A673 (cell line): ENCODE measurements at regions not wholly inside any gene's neighbourhood (a gene's known extent, or its start where the extent isn't known, plus 50 kb on each side); places are given as distances from the start of the nearest gene placed in this dataset.

ENCODE experiments used
- BruUV-seq: library from RNA; stranded (reverse); fragments of 400-500 nt; replicated peaks from 2 replicates; lab custom pipeline; 2021; lab: Mats Ljungman, UMichigan
- CTCF ChIA-PET: fragments of 300-600 bp; sonication (Branson Sonifier 250); formaldehyde crosslinking; loops from one replicate; lab custom pipeline; 2022; ENCODE audit warnings: antibody characterized with exemption; lab: Charles Lee
- POLR2A ChIA-PET: fragments of 300-600 bp; sonication (Branson Sonifier 250); formaldehyde crosslinking; loops from one replicate; lab custom pipeline; 2022; ENCODE audit warnings: antibody characterized with exemption; ENCODE audit not compliant: low non-redundant PET; lab: Charles Lee
- DNase-seq: peaks from one replicate; pipeline ENCODE4 v3.0.0-alpha.2; 2015; ENCODE audit warnings: low spot score
- H3K27ac ChIP-seq: fragments of 200-600 bp; sonication (generic); 2 replicates; pipeline ENCODE4 v1.5.1; 2016; ENCODE audit warnings: mixed run types, low read depth, mild to moderate bottlenecking, mixed read lengths, antibody characterized with exemption, low read length; ENCODE audit not compliant: poor library complexity, severe bottlenecking
- H3K27me3 ChIP-seq: fragments of 200-600 bp; sonication (generic); replicated peaks from 2 replicates; pipeline ENCODE4 v1.6.1; 2017; ENCODE audit warnings: mixed run types, low read depth, mild to moderate bottlenecking, mixed read lengths, antibody characterized with exemption, low read length; ENCODE audit not compliant: insufficient read depth, poor library complexity
- H3K36me3 ChIP-seq: fragments of 200-600 bp; sonication (generic); 2 replicates; pipeline ENCODE4 v1.6.1; 2016; ENCODE audit warnings: mixed run types, mild to moderate bottlenecking, mixed read lengths, antibody characterized with exemption, low read length; ENCODE audit not compliant: insufficient read depth, poor library complexity, severe bottlenecking
- H3K4me1 ChIP-seq: fragments of 200-600 bp; sonication (generic); 2 replicates; pipeline ENCODE4 v1.6.1; 2017; ENCODE audit warnings: mixed run types, mild to moderate bottlenecking, mixed read lengths, antibody characterized with exemption, low read length; ENCODE audit not compliant: insufficient read depth, poor library complexity, severe bottlenecking
- H3K4me3 ChIP-seq: fragments of 200-600 bp; sonication (generic); 2 replicates; pipeline ENCODE4 v1.5.1; 2016; ENCODE audit warnings: low read depth, mixed run types, mild to moderate bottlenecking, mixed read lengths, low read length; ENCODE audit not compliant: poor library complexity, severe bottlenecking
- H3K9me3 ChIP-seq: fragments of 200-600 bp; sonication (generic); 2 replicates; pipeline ENCODE4 v1.6.1; 2016; ENCODE audit warnings: mixed run types, low read depth, mild to moderate bottlenecking, mixed read lengths, antibody characterized with exemption, low read length; ENCODE audit not compliant: poor library complexity, severe bottlenecking
- EZH2 ChIP-seq: fragments of 200-600 bp; sonication (generic); IDR thresholded peaks from 2 replicates; pipeline ENCODE4 v1.6.1; 2017; ENCODE audit warnings: borderline replicate concordance, low read depth, mild to moderate bottlenecking, mixed read lengths, antibody characterized with exemption, low read length; ENCODE audit not compliant: poor library complexity, severe bottlenecking
- intact Hi-C: fragments of 100-400 bp; cut with micrococcal nuclease; formaldehyde crosslinking; loops from one replicate; pipeline ENCODE4 v1.10.0; 2022; ENCODE audit not compliant: unreplicated experiment
- TF ChIP-seq, protein P1 (sequence below): fragments of 300-800, 200-600 bp; sonication (generic); conservative IDR thresholded peaks from 2 replicates; pipeline ENCODE4 v1.5.1; 2017; ENCODE audit warnings: low read depth, mild to moderate bottlenecking, antibody characterized with exemption, low read length, moderate library complexity, mixed read lengths

DNA sequence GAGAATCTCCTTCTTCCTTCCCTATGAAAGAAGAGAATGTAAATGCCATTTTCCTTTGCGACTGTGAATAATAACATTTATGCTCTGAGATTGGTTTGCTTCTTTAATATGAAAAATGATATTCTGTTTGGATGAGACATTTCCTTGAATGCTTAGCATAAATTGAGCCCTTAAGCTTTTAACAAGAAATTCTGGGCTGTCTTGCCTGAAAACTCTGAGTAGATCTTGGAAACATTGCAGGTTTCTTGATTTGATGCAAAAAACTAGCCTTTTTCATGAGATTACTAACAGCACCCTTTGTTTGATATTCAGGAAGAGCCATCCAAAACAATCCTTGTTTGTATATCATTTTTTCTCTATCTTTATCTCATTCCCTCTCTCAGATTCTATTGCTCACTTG, 272.5 kb downstream of the TMEM38B start:
- Histone ChIP-seq H3K27me3 (no peaks in the 10 kb centered on the region), H3K36me3 (no peaks in the 10 kb centered on the region), H3K27ac (no peak overlapping the region), H3K4me3 (no peak overlapping the region), H3K4me1 (no peaks in the 10 kb centered on the region), H3K9me3 (no peaks in the 10 kb centered on the region)
- no TSS peak for BruUV-seq
- DNase-seq = no peak
- intact Hi-C loops = no loop called here
- POLR2A ChIA-PET = no interaction called here
- TF ChIP-seq, protein P1, sequence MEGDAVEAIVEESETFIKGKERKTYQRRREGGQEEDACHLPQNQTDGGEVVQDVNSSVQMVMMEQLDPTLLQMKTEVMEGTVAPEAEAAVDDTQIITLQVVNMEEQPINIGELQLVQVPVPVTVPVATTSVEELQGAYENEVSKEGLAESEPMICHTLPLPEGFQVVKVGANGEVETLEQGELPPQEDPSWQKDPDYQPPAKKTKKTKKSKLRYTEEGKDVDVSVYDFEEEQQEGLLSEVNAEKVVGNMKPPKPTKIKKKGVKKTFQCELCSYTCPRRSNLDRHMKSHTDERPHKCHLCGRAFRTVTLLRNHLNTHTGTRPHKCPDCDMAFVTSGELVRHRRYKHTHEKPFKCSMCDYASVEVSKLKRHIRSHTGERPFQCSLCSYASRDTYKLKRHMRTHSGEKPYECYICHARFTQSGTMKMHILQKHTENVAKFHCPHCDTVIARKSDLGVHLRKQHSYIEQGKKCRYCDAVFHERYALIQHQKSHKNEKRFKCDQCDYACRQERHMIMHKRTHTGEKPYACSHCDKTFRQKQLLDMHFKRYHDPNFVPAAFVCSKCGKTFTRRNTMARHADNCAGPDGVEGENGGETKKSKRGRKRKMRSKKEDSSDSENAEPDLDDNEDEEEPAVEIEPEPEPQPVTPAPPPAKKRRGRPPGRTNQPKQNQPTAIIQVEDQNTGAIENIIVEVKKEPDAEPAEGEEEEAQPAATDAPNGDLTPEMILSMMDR = no peak
- TF ChIP-seq EZH2 = no peak
- CTCF ChIA-PET = no interaction called here

DNA sequence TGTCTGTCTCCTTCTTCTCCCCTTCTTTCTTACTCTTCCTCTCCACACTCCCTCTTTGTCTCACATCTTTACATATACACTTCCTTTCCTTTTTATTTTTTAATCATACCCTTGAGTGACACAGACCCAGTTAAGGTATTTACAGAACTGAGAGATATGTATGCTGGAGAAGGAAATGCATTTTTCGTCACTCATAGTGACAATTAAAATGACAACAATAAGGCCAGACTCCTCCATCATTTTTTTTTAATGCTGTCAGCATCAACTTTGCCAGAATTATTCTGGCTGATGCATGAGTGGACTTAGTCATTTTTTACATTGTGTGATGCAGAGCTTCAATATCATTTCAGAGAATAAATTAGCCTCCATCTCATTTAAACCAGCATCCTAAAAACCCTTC, 272.9 kb downstream of the TMEM38B start:
- ChIA-PET POLR2A (no interaction called here), CTCF (no interaction called here)
- H3K9me3 ChIP-seq = no peaks in the 10 kb centered on the region
- DNase-seq = no peak
- no TSS peak for BruUV-seq
- H3K27ac ChIP-seq = no peak overlapping the region
- H3K4me1 ChIP-seq = no peaks in the 10 kb centered on the region
- H3K36me3 ChIP-seq = no peaks in the 10 kb centered on the region
- H3K4me3 ChIP-seq = no peak overlapping the region
- H3K27me3 ChIP-seq = no peaks in the 10 kb centered on the region
- intact Hi-C loops = no loop called here
- TF ChIP-seq, protein P1 = no peak
- TF ChIP-seq EZH2 = no peak

DNA sequence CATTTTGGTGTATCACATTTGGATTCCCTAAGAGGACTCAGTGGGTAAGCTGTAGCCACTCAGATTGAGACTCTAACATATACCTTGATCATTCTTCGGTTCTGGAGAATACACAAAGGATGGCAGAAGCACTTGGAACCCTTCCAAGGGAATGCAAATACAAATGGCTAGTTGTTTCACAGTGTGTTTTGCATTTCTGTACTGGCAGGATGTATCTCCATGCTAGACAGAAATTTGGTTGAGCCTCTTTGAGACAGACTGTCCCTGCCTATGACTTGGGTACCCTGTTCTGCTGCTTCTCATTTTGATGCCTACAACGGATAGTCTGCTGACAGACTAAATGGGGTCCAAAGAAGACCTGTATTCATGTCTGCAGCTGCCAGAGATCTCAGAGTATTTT, 273.5 kb downstream of the TMEM38B start:
- POLR2A ChIA-PET = no interaction called here
- intact Hi-C loops = no loop called here

More for the DNA sequence above, 273.5 kb downstream of the TMEM38B start:
- CTCF ChIA-PET = no interaction called here
- H3K9me3 ChIP-seq = no peaks in the 10 kb centered on the region
- no peaks in the 10 kb centered on the region for H3K36me3 ChIP-seq
- no peak overlapping the region for H3K4me3 ChIP-seq
- TF ChIP-seq, protein P1 = no peak
- TF ChIP-seq EZH2 = no peak
- H3K27me3 ChIP-seq = no peaks in the 10 kb centered on the region
- no peak for DNase-seq
- no peak overlapping the region for H3K27ac ChIP-seq
- no TSS peak for BruUV-seq
- H3K4me1 ChIP-seq = no peaks in the 10 kb centered on the region
